ENCODE measurements at regions not wholly inside any gene's neighbourhood (a gene's known extent, or its start where the extent isn't known, plus 50 kb on each side); places are given as distances from the start of the nearest gene placed in this dataset.

DNA sequence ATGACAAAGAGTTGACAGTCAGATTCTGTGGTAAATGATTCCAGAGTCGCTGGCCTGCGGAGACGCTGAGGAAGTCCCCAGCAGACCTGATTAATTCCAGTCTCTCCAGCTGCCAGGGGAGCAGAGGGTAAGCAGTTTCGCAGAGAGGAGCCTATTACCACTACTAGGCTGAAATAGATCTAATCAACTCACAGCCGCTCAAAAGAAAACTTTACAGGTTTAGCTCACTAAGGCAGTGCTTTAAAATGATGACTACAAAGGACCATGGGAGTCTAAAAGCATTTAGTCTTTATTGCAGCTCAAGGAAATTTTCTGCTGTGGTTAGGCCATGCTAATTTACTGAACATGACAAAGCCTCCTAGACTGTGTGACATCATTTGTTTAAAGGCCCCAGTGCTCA is 445.6 kb upstream of the POU3F3 start:
- TF ChIP-seq, protein P1, sequence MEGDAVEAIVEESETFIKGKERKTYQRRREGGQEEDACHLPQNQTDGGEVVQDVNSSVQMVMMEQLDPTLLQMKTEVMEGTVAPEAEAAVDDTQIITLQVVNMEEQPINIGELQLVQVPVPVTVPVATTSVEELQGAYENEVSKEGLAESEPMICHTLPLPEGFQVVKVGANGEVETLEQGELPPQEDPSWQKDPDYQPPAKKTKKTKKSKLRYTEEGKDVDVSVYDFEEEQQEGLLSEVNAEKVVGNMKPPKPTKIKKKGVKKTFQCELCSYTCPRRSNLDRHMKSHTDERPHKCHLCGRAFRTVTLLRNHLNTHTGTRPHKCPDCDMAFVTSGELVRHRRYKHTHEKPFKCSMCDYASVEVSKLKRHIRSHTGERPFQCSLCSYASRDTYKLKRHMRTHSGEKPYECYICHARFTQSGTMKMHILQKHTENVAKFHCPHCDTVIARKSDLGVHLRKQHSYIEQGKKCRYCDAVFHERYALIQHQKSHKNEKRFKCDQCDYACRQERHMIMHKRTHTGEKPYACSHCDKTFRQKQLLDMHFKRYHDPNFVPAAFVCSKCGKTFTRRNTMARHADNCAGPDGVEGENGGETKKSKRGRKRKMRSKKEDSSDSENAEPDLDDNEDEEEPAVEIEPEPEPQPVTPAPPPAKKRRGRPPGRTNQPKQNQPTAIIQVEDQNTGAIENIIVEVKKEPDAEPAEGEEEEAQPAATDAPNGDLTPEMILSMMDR (IDR thresholded peaks at IDR 0.05): no peak
- TF ChIP-seq EP300 (IDR thresholded peaks at IDR 0.05): no peak
- TF ChIP-seq POLR2A (IDR thresholded peaks at IDR 0.05): no peak
- 64 to 75% methylated on average over 5 of the region's 5 CpGs for WGBS, 2 donors
- no peaks in the 10 kb centered on the region for H3K9me3 ChIP-seq

GRCh38 chr2:104410136-104410535 is 443.8 kb upstream of the POU3F3 start:
- 74 to 81% methylated on average over 3 of the region's 3 CpGs for WGBS, 2 donors
- H3K27ac ChIP-seq: no peak overlapping the region
- no peaks in the 10 kb centered on the region for H3K27me3 ChIP-seq
- no peaks in the 10 kb centered on the region for H3K36me3 ChIP-seq
- no peaks in the 10 kb centered on the region for H3K9me3 ChIP-seq
- no peak for TF ChIP-seq EP300 (IDR thresholded peaks at IDR 0.05)
- no peak for TF ChIP-seq POLR2A (IDR thresholded peaks at IDR 0.05)
- TF ChIP-seq, protein P1 (IDR thresholded peaks at IDR 0.05): no peak
- no peak overlapping the region for H3K4me3 ChIP-seq
- no peak for DNase-seq (ENCODE audit: low spot score in 2 of 2)
- no peaks in the 10 kb centered on the region for H3K4me1 ChIP-seq

More for the DNA sequence above, 445.6 kb upstream of the POU3F3 start:
- no peak for DNase-seq (ENCODE audit: low spot score in 2 of 2)
- no peak overlapping the region for H3K4me3 ChIP-seq
- H3K27ac ChIP-seq: no peak overlapping the region
- H3K4me1 ChIP-seq: no peaks in the 10 kb centered on the region
- H3K36me3 ChIP-seq: no peaks in the 10 kb centered on the region
- H3K27me3 ChIP-seq: no peaks in the 10 kb centered on the region

- H3K36me3 ChIP-seq: no peaks in the 10 kb centered on the region
- no peaks in the 10 kb centered on the region for H3K9me3 ChIP-seq
- no peaks in the 10 kb centered on the region for H3K4me1 ChIP-seq
- peak in 1 of 2 donors; percentile 17 for DNase-seq (ENCODE audit: low spot score in 2 of 2)
- WGBS, 2 donors: 29 to 30% methylated on average over 2 of the region's 2 CpGs
- no peak overlapping the region for H3K27ac ChIP-seq
- H3K27me3 ChIP-seq: no peaks in the 10 kb centered on the region
- no peak overlapping the region for H3K4me3 ChIP-seq
- TF ChIP-seq POLR2A (IDR thresholded peaks at IDR 0.05): no peak
- TF ChIP-seq, protein P1 (IDR thresholded peaks at IDR 0.05): peak in 3 of 5 experiments; percentile 14 to 27 (median 18)
Measured at GRCh38 chr2:104412384-104412783, 441.5 kb upstream of the POU3F3 start.

DNA sequence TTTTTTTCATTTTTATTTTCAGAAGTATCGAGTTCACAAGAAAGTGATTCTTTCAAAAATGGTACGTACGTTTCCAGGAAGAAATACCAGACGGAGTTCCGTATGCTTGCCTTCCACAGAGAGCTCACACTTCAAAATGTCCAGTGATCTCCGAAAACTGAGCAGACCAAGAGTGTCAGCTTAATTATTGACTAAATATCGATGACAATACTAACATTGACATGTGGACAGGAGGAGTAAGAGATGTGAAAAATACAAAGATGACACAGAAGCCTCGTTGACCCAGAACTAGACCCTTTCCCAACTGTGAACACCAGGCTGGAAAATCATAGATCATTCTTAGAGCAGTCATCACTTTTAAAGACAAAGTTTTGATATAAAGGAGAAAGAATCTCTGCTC is 440.0 kb upstream of the POU3F3 start:
- H3K27ac ChIP-seq: no peak overlapping the region
- DNase-seq (ENCODE audit: low spot score in 2 of 2): no peak
- no peaks in the 10 kb centered on the region for H3K4me1 ChIP-seq
- TF ChIP-seq, protein P1 (IDR thresholded peaks at IDR 0.05): no peak
- no peak for TF ChIP-seq EP300 (IDR thresholded peaks at IDR 0.05)
- no peak for TF ChIP-seq POLR2A (IDR thresholded peaks at IDR 0.05)
- H3K9me3 ChIP-seq: no peaks in the 10 kb centered on the region
- no peak overlapping the region for H3K4me3 ChIP-seq
- 78% methylated on average over 8 of the region's 8 CpGs for WGBS, 2 donors
- H3K27me3 ChIP-seq: no peaks in the 10 kb centered on the region
- no peaks in the 10 kb centered on the region for H3K36me3 ChIP-seq

DNA sequence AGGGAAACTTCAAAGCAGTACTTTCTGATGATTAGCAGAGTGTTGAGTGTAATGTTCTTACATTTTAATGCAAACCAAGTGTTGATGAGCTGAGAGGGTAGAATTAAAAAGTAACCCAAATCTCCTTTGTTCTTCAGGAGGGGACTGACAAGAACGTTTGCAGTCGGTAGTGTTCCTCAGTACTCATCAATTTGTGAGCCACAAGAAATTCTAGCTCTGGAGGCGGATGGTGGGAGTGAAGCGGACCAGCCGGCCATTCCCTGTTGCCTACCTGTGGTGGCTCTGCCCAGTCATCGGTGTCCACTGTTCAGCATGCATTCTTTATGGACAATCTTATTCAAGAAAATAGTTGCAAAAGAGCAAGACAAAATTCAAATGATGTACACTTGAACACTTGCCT is 438.6 kb upstream of the POU3F3 start:
- Histone ChIP-seq H3K4me3 (no peak overlapping the region), H3K36me3 (no peaks in the 10 kb centered on the region), H3K4me1 (no peaks in the 10 kb centered on the region), H3K9me3 (no peaks in the 10 kb centered on the region), H3K27me3 (no peaks in the 10 kb centered on the region), H3K27ac (no peak overlapping the region)
- TF ChIP-seq EP300 (IDR thresholded peaks at IDR 0.05): no peak
- 64 to 70% methylated on average over 6 of the region's 6 CpGs for WGBS, 2 donors
- no peak for DNase-seq (ENCODE audit: low spot score in 2 of 2)
